NCI-H146 treated with DMSO at 0.1 percent for 48 hours (cell line): ENCODE measurements at regions not wholly inside any gene's neighbourhood (a gene's known extent, or its start where the extent isn't known, plus 50 kb on each side); places are given as distances from the start of the nearest gene placed in this dataset.

Experiments
- DNase-seq: peaks from one replicate; lab custom pipeline; 2025; ENCODE audit not compliant: unreplicated experiment; lab: John Stamatoyannopoulos, UW

DNA sequence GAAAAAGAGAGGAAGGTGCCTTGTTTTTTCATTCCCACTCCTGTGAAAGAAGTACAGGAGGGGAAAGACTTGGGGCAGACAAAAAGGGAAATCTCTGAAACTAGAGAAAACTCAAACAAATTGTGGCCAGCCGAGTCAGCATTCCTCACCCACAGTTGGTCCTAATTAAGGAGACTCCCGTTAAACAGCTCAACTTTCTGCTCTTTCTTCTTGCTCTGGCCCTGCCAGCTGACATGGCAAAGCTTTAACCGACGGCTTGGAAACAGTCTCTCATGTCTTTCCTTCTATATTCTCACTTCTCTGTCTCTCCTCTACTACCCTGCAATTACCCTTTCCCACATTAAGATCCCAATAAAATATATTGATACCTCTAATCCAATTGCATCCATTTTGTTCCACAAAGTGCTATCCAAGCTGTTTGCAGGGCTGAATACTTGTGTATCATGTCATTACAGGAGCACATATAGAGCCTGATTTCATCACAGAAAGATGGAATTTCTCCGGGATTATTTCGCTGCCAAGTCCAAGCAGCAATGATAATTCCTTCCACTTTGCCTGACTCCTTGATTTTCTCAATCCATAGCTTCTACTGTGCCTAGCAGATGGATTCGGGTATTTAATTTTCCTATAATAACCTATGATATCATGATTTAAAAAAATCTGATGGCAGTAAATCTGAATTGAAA lies 65.4 kb upstream of the IPO9 start:
- DNase-seq = no peak

DNA sequence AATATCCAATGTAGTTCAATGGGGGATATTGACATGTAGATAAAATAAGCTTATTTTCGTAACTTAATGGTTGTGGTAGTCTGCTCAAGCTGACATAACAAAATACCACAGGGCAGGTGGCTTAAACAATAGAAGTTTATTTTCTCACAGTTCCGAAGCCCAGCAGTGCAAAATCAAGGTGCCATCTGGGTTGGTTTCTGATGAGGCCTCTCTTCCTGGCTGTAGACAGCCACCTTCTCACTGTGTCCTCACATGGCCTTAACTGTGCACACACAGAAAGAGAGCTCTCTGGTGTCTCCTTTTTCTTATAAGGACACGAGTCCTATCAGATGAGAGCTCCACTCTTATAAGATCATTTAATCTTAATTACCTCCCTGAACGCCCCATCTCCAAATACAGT lies 64.8 kb upstream of the IPO9 start:
- DNase-seq = no peak

DNA sequence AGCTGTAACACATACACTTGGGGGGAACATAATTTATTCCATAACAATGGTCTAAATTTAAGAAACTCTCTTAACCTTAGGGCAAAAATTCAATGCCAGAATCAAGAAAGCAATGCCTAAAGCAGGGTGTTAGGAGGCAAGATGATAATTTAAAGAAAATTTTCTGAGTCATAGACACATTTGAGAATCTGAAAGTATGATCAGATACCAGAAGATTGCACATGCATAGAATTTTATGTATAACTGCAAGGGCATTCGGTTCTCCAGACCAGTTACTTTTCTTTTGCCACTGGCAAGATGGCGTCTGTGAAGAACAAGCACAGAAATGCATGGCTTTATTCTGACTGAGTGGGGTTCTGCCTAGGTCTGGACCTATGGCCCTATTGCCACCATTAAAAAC lies 64.4 kb upstream of the IPO9 start:
- no peak for DNase-seq

DNA sequence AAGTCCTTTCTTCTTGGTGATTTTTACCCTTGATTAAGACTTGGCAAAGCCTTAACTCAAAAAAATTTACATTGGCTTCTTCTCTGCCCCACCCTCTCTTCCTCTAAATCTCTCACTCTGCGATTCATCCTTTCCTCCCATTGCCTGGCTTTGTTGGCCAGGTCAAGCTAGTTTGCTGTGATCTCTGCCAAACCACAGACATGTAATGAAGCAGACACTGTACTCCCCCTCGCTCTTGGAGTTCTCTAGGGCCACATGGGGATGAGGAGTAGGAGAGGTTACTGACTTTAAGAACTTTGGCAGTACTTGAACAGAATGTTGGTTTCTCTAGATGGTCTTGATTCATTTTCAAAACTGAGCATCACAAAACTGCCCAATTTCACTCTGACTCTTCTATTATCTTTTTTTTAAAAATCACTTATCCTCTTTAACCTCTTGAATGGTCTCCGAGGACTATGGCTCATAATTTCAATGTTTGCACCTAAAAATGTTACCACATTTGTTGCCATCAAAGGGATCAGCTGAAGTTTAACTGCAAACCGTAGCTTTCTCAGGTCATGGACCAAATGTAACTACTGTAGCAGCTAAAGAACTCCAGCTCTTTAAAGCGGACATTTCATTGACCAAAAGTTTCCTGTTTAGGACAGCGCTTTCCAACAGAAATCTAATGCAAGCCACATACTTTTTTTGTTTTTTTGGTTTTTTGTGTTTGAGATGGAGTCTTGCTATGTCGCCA lies 62.7 kb upstream of the IPO9 start:
- no peak for DNase-seq

DNA sequence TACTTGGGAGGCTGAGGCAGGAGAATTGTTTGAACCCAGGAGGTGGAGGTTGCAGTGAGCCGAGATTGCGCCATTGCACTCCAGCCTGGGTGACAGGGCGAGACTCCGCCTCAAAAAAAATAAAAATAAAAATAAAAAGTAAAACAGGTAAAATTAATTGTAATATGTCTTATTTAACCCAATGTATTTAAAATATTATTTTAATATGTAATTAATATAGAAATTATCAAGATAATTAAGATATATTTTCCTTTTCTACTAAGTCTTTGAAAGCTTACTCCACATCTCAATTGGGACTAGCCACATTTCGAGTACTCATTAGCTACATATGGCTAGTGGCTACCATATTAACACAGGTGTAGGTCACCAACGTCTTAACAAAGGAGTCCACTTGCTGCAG lies 61.6 kb upstream of the IPO9 start:
- DNase-seq = no peak

DNA sequence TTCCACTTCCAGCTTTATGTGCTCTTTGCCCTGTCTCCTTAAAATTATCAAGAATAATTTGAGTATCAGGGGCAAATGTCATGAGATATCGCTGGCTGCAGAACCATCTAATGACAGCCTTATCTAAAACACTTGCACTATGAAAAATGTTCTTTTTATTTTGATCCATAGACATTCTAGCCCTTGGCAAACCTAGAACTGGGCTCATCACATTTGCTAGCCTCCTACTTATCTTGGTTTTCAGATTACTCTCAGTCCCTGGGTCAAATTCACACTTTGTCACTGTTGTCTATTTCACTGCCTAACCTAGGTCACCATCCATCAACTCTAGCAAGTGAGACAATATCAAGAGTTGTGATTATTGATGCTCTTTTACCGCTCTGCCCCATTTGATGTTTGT lies 59.9 kb upstream of the IPO9 start:
- no peak for DNase-seq

DNA sequence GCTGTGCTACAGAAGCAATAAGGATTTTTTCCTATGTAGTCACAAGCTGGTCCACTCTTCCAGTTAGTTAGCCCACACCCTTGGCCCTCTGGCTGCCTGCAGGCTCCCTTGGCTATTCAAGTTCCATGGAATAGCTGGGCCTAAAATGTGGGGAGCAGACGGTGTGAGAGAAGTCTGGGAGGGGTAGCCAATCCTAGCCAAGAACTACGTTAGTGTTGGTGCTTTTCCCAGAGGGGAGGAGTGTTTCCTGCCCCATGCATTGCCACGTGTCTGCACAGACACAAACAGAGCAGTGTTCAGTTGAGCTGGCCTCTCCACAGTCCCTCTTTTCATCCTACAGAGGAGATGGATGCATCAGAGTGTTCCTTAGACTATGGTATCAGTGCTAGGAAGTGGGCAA lies 59.0 kb upstream of the IPO9 start:
- DNase-seq = no peak

DNA sequence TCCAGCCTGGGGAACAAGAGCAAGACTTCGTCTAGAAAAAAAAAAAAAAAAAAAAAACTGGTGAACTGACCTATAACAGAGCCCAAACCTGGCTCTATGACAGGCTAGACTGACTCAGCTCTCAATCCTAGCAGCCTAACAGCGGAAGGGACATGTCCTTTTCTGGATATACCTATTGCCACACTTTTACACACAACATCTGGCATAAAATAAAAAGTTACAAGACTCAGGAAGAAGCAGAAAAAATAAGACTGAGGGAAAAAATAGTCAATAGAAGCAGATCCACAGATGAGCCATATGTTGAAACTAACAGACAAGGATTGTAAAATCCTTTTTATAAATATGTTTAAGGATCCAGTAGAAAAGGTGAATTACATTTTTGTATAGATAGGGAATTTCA lies 57.5 kb upstream of the IPO9 start:
- no peak for DNase-seq

DNA sequence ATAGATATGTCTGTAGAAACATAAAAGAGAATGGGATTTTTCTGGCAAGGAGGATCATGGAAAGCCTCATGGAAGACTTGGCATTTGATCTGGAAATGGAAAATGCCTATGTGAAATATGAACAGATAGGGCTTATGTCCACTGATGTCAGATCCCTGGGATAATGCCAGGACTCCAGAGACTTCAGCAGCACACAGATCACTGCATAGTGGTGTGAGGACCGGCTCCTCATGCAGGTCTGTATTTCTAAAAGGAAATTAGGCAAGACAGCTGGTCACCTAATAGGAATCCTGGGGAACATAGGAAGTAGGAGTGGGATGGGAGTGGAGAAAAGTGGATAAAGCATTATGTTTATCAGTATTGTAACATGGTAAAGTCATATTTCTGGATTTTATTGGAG lies 56.8 kb upstream of the IPO9 start:
- DNase-seq = no peak

DNA sequence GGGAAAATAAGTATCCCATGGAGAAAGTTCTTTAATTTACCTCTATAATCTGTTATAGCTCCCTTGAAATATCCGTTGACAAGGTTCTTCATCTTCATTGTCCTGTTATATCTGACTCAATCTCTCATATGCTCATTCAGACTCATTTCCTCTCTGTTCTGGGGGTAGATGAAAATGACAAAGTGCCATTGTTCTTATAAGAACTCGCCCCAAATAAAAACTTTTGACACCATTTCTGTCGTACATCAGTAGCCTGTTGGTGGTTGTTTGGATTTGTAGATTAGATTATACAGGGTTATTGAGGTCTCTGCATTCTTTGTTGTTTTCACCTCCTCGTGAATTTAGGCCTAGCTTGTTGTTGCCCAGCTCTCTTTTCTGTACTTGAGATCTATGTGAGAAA lies 55.2 kb upstream of the IPO9 start:
- no peak for DNase-seq

DNA sequence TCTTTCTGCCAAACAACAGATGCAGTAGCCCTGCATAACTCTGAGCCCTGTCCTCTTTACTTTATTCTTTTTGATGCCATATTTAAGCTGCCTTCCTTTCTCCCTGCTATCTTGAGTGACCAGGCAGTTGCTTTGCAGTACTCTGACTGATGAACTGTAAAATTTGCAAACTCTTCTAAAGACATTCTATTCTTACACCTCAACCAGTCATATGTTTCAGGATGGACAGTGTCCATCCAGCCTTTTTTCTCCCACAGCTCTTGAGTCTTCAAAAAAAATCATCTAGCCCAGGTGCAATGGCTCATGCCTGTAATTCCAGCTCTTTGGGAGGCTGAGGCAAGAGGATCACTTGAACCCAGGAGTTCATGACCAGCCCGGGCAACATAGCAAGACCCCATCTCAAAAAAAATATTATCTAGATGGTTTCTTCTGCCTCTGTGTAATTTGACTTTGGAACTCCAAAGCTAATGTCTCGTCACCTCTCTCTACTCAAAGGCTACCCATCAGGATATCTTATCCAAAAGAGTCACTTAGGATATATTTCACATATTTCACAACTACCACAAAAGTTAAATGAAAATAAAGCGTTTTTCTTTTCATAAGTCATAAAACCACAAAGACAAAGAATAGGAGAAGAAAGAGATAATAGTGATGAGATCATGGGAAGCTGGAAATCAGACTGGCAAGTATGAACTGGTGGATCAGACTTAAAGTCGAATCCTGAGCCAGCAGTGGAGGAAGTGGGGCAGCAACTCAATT lies 54.6 kb upstream of the IPO9 start:
- DNase-seq = no peak

DNA sequence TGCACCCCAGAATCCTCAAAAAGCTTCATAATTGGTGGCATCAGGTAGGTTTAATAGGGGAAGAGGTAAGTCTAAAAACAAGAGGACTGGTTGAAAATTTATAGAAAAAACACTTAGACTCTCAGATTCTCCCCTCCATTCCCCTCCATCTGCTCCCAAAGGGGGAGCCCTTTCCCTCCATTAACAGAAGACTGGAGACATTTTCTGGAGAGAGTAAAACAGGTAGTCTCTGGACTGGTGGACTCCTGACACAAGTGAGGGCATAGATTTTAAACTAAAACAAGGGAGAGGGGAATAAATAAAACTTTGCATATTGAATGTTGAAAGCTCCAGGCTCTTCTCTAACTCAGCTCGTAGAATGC lies 54.0 kb upstream of the IPO9 start:
- DNase-seq = no peak

DNA sequence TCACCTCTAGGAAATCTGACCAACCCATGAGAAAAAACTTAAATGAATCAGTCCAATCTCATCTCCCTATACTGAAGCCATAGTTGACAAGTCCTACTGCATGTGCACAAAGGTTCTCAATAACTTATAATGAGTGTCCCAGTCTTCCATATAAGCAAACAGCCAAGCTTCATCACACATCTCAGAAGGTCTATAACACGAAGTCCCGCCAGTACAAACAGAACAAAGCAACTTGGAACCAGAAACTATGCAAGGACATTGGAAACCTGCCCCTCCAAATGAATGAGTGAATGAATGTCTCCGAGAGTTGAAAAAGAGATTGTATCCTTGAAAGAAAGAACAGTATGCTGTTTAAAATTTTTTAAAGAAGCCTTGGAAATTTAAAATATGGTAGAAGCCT lies 53.6 kb upstream of the IPO9 start:
- DNase-seq = no peak

DNA sequence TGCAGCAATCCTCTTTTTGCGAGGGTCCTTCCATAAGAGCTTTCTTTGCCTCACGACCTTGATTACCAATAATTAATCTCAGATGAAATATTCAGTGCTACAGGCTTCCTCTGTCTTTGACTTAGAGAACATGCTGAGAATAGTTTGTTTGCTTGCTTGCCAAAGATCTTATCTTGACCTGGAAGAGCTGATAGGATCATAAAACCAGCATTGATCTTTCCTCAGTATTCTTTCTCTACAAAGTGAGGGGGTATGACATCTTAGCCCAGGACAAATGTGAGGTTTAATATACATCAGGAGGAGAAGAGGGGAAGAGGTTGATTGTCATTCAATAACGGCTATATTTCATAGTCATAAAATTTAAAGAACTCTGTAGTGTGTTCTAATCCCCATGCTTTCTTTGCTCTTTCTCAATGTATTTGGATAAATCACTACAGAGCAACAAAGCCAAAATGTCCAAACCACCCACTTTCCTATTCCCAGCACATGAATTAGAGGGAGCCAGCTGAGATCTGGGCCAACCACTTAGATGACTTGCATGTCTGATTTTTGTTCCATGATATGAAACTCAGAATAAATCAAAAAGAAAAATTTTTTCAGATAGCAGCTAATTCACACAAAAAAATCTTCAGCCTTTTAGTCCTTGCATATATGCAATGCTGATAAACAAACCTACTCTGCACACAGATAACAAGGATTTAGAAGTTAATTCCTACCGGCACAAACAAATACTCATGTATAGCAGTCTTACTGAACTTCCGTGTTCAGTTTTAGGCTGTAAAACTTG lies 50.5 kb upstream of the IPO9 start:
- no peak for DNase-seq
